GM12872 (cell line): ENCODE measurements at regions not wholly inside any gene's neighbourhood (a gene's known extent, or its start where the extent isn't known, plus 50 kb on each side); places are given as distances from the start of the nearest gene placed in this dataset.

ENCODE experiments used
- TF ChIP-seq, protein P1 (sequence below): IDR thresholded peaks from 3 replicates; pipeline ENCODE4 v1.5.1; 2011; ENCODE audit warnings: low read depth, mild to moderate bottlenecking, low read length, moderate library complexity; ENCODE audit not compliant: insufficient read depth

- TF ChIP-seq, protein P1, sequence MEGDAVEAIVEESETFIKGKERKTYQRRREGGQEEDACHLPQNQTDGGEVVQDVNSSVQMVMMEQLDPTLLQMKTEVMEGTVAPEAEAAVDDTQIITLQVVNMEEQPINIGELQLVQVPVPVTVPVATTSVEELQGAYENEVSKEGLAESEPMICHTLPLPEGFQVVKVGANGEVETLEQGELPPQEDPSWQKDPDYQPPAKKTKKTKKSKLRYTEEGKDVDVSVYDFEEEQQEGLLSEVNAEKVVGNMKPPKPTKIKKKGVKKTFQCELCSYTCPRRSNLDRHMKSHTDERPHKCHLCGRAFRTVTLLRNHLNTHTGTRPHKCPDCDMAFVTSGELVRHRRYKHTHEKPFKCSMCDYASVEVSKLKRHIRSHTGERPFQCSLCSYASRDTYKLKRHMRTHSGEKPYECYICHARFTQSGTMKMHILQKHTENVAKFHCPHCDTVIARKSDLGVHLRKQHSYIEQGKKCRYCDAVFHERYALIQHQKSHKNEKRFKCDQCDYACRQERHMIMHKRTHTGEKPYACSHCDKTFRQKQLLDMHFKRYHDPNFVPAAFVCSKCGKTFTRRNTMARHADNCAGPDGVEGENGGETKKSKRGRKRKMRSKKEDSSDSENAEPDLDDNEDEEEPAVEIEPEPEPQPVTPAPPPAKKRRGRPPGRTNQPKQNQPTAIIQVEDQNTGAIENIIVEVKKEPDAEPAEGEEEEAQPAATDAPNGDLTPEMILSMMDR = no peak
Measured at GRCh38 chr1:88058205-88058604, 625.9 kb upstream of the PKN2 start.

DNA sequence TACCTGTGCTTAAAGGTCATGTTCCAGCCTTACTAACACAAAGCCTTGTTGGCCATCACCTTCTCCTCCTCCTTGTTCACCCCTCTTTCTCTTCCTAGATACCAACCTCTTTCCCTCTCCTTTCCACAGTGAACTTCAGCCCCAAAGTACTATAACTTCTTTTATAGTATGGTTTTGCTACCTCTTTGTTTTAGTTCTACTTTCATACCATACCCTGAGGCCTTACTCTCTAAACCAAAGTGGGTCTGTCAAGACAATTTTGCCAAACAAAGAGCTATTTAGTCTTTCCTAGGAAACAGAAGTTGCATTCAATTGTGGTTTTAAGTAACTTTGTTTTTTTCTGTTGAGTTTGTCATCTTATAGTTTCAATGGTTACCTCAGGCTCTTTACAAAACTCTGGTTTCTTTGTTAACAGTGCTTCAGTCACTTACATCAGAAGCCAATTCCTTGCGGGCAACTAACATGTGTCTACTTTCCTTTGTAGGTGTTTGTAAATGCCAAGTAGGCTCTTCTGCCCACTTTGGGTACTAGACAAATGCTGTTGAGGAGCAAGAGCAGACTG, 623.9 kb upstream of the PKN2 start:
- TF ChIP-seq, protein P1 = no peak

GRCh38 chr1:88060750-88061491, 623.2 kb upstream of the PKN2 start:
- TF ChIP-seq, protein P1 = no peak

- TF ChIP-seq, protein P1 = peak; percentile 65
Measured at GRCh38 chr1:88061492-88062177, 622.4 kb upstream of the PKN2 start.

DNA sequence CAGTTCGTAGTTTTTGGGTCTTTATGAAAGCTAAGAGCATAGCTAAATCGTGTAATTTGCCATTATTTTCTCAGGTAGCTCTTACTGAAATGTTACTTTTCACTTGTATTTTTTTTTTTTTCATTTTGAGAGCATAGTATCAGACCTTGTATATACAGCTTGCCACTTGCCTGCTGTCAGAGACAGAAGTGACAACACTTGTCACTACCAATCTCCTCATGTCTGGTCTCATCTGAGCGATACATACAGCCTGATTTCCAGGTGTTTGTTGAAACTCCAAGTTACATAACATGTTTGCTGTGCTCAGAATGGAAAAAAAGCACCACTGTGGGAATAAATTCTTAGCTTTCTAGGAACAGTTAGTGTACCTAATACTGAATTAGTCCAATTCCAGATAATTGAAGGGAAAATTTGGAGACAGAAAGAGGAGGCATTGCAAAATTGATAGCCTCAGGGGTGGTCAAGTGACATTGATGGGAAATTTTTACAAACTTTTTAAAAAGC, 621.4 kb upstream of the PKN2 start:
- TF ChIP-seq, protein P1 = no peak

DNA sequence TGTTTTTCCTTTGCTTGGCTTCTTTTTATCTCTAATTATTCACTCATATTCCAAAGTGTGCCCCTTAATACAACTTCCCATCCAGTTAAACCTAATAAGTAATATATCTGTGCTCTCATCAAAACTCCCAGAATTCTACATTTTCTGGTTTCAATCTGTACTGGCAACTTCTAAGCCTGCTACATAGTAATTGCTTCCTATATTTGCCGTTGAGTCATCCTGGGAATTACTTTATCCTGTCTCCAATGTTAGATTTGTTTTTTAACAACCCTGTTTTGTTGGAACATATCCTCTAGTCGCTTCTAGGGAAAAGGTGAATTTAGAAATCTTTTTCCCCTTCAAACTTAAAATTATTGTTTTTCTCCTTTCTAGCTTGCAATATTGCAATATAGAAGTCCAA, 620.5 kb upstream of the PKN2 start:
- TF ChIP-seq, protein P1 = no peak

GRCh38 chr1:88068407-88068960, 615.6 kb upstream of the PKN2 start:
- TF ChIP-seq, protein P1 = no peak
